Lower lobe of right lung (tissue), 2 donors: ENCODE measurements at regions not wholly inside any gene's neighbourhood (a gene's known extent, or its start where the extent isn't known, plus 50 kb on each side); places are given as distances from the start of the nearest gene placed in this dataset.

Experiments used
- ATAC-seq, 2 donors: fragments of 200-7000 bp; cut with Tn5 transposase; one replicate each; pipeline ENCODE4 v1.9.1; 2020 to 2022; ENCODE audit warnings: mild to moderate bottlenecking in 2 of 2, moderate library complexity in 2 of 2
- DNase-seq: peaks from one replicate; pipeline ENCODE4 v3.0.0-alpha.2; 2020
- H3K27ac ChIP-seq: fragments of 200-600 bp; one replicate; pipeline ENCODE4 v1.8.0; 2022
- H3K27me3 ChIP-seq: fragments of 200-600 bp; one replicate; pipeline ENCODE4 v1.8.0; 2022; ENCODE audit warnings: low read depth
- H3K36me3 ChIP-seq: fragments of 200-600 bp; one replicate; pipeline ENCODE4 v1.8.0; 2022; ENCODE audit warnings: mild to moderate bottlenecking
- H3K4me1 ChIP-seq: fragments of 200-600 bp; one replicate; pipeline ENCODE4 v1.8.0; 2022
- H3K4me3 ChIP-seq: fragments of 200-600 bp; one replicate; pipeline ENCODE4 v1.8.0; 2022; ENCODE audit warnings: mild to moderate bottlenecking
- H3K9me3 ChIP-seq: fragments of 200-600 bp; one replicate; pipeline ENCODE4 v1.8.0; 2022
- intact Hi-C: fragments of 100-400 bp; cut with DNase I; formaldehyde crosslinking; loops from one replicate; pipeline ENCODE4 v1.11.0; 2022
- TF ChIP-seq, protein P1 (sequence below): fragments of 200-600 bp; IDR thresholded peaks from one replicate; pipeline ENCODE4 v1.8.0; 2022; ENCODE audit warnings: antibody characterized with exemption, mild to moderate bottlenecking
- donor health status: DM: no; HTN: yes; CAD: no; lungs with severe emphysema.

DNA sequence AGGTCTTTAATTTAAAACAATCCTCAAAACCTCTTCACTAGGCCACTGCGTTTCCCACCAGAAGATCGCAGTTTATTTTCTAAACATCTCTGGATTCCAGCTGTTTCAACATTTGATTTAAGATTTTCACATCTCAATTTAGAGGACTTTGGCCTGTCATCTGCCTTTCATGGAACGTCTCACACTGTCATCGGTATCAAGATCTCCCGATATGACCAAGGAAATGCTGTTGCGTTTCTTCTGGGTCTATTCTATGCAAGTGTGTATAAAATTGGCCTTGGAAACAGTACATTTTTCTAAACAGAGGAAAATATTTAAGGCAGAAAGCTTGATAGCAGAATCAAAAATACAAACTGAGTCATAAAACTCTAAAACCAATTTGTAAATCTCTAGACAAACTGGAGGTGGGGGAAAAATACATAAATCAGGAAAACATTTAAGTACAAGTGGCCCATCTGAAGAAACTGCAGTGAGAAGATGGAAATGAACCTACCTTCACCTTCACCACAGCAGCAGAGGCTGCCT, 53.6 kb upstream of the SIMC1 start:
- TF ChIP-seq, protein P1, sequence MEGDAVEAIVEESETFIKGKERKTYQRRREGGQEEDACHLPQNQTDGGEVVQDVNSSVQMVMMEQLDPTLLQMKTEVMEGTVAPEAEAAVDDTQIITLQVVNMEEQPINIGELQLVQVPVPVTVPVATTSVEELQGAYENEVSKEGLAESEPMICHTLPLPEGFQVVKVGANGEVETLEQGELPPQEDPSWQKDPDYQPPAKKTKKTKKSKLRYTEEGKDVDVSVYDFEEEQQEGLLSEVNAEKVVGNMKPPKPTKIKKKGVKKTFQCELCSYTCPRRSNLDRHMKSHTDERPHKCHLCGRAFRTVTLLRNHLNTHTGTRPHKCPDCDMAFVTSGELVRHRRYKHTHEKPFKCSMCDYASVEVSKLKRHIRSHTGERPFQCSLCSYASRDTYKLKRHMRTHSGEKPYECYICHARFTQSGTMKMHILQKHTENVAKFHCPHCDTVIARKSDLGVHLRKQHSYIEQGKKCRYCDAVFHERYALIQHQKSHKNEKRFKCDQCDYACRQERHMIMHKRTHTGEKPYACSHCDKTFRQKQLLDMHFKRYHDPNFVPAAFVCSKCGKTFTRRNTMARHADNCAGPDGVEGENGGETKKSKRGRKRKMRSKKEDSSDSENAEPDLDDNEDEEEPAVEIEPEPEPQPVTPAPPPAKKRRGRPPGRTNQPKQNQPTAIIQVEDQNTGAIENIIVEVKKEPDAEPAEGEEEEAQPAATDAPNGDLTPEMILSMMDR = no peak
- no peaks in the 10 kb centered on the region for H3K27me3 ChIP-seq
- no peaks in the 10 kb centered on the region for H3K9me3 ChIP-seq
- ATAC-seq (no peak), DNase-seq (no peak)
- no peaks in the 10 kb centered on the region for H3K36me3 ChIP-seq
- no peaks in the 10 kb centered on the region for H3K4me1 ChIP-seq
- no peak overlapping the region for H3K4me3 ChIP-seq
- no peak overlapping the region for H3K27ac ChIP-seq
- intact Hi-C loops = no loop called here

DNA sequence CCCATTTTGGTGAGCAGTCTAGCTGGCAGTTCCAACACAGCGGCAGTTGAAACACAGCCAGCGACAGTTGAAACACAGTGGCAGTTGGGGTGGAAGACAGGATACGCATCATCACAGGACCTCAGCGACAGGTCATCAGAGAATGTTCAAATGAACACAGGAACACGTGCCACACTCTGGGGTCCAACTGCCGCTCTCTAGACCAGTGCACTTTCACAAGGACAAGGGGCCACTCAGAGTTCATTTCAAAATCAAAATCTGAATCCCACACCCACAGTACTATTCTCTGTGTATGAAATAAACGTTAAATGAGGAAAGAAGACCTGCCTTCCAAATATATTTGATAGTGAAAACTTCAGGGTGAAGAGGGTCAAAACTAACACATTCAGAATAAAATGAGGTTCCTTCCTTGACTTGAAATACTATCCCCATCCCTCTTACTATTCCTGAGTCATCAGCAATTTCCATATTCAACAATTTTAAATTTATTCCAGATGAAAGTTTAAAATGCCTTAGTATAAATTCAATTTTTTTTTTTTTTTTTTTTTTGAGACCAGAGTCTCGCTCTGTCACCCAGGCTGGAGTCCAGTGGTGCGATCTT, 53.0 kb upstream of the SIMC1 start:
- intact Hi-C loops = no loop called here
- no peaks in the 10 kb centered on the region for H3K27me3 ChIP-seq
- no peak for DNase-seq
- H3K36me3 ChIP-seq = no peaks in the 10 kb centered on the region
- no peaks in the 10 kb centered on the region for H3K9me3 ChIP-seq
- H3K27ac ChIP-seq = no peak overlapping the region
- no peak overlapping the region for H3K4me3 ChIP-seq
- TF ChIP-seq, protein P1 = no peak
- ATAC-seq = no peak
- no peaks in the 10 kb centered on the region for H3K4me1 ChIP-seq

DNA sequence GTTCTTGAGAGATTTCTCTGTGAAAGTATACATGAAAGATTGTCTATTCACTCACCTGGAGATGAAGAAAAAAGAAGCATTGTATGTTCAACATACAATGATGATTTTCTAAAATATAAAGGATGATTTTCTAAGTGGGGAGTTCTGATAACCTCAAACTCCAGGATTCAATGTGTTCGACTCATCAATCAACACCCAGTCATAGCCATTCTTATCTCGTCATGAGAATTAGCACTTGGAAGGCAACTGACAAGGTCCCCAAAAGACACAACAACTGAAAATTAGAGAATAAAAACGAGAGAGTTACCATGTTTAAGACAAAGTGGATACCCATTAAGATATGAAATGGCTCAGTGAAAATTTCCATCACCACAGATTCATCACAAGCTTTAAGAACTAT, 52.1 kb upstream of the SIMC1 start:
- Histone ChIP-seq H3K4me3 (no peak overlapping the region), H3K4me1 (no peaks in the 10 kb centered on the region), H3K27ac (no peak overlapping the region), H3K36me3 (no peaks in the 10 kb centered on the region), H3K27me3 (no peaks in the 10 kb centered on the region), H3K9me3 (no peaks in the 10 kb centered on the region)
- ATAC-seq = no peak
- TF ChIP-seq, protein P1 = no peak
- intact Hi-C loops = no loop called here
- DNase-seq = no peak

DNA sequence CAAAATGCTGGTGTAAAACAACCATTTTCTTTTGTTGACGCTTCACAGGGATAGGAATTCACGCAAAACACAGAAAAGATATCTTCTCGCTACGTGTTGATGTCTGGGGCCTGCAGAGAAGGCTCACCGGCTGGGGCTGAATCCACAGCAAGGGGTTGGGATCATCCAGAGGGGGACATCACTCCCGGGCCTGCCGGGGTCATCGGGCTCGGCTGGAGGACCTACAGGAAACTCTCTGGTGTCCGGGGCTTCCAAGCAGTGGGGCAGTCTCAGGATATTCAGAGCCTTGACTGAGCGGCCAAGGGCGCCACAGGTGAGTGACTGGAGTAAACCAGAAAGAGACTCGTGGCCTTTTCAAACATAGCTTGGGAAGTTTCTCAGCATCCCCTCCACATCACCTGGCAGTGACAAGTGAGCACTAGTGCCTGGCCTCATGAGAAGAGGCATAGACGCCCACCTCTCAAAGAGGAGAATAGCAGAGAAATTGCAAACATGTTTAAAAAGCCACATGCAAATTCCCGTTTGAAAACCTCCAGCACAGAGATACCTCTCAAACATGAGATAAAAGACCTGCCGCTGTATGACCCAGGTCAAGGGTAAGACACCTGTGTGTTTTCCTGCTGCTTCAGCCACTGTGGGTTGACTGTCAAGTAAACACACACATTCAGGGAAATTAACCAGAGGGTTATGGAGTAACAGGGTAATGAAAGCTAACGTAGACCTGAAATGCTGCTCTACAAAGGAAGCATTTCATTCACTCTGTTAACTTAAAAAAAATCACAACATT, 50.8 kb upstream of the SIMC1 start:
- Histone ChIP-seq H3K36me3 (no peaks in the 10 kb centered on the region), H3K4me1 (no peaks in the 10 kb centered on the region), H3K27me3 (peaks cover 7% of the 10 kb centered on the region), H3K9me3 (no peaks in the 10 kb centered on the region), H3K27ac (no peak overlapping the region), H3K4me3 (no peak overlapping the region)
- intact Hi-C loops = no loop called here
- TF ChIP-seq, protein P1 = no peak
- DNase-seq = no peak
- ATAC-seq = no peak

DNA sequence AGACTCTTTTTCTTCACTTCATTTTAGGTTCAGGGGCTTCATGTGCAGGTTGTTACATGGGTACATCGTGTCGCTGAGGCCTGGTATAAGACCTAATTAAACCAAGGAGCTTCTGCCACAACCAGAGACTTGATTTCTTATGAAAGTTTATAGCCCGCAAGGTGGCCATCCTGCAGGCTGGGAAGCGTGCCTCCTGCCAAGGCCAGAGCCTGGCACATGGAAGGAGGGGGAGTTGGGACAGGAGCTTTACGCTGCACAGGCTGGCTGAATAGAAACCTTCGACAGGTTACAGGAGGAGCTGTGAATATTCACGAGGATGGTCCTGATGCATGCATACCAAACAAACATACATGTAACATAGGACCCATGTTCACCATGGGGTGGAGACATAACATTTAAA, 50.1 kb upstream of the SIMC1 start:
- intact Hi-C loops = no loop called here

More for the DNA sequence above, 50.1 kb upstream of the SIMC1 start:
- TF ChIP-seq, protein P1 = no peak
- Histone ChIP-seq H3K27me3 (peaks cover 7% of the 10 kb centered on the region), H3K27ac (no peak overlapping the region), H3K4me3 (no peak overlapping the region), H3K4me1 (no peaks in the 10 kb centered on the region), H3K36me3 (no peaks in the 10 kb centered on the region), H3K9me3 (no peaks in the 10 kb centered on the region)
- DNase-seq = no peak
- no peak for ATAC-seq
